ENCODE measurements at regions not wholly inside any gene's neighbourhood (a gene's known extent, or its start where the extent isn't known, plus 50 kb on each side); places are given as distances from the start of the nearest gene placed in this dataset.
"Not testable (repeated sequence)": the region's sequence is repeated elsewhere in the genome, so short reads cannot be mapped to it uniquely, and the experiment has no call there.

DNA sequence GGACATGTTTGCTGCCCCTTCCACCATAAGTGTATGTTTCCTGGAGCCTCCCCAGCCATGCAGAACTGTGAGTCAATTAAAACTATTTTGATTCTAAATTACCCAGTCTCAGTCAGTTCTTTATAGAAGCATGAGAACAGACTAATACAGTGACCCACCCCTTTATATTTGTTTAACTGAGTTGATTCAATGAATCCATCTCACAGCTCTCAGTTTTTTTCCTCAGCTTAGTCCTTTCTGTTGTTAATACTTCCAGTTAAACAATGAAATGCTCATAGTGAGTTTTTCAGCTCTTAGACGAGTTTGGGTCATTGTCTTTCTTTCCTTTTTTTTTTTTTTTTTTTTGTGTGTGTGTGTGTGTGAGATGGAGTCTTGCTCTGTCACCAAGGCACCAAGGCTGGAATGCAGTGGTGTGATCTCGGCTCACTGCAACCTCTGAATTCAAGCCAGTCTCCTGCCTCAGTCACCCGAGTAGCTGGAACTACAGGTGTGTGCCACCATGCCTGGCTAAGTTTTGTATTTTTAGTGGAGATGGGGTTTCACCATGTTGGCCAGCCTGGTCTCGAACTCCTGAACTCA, 627.4 kb downstream of the SPATA31A7 start:
- TF ChIP-seq, protein P1, sequence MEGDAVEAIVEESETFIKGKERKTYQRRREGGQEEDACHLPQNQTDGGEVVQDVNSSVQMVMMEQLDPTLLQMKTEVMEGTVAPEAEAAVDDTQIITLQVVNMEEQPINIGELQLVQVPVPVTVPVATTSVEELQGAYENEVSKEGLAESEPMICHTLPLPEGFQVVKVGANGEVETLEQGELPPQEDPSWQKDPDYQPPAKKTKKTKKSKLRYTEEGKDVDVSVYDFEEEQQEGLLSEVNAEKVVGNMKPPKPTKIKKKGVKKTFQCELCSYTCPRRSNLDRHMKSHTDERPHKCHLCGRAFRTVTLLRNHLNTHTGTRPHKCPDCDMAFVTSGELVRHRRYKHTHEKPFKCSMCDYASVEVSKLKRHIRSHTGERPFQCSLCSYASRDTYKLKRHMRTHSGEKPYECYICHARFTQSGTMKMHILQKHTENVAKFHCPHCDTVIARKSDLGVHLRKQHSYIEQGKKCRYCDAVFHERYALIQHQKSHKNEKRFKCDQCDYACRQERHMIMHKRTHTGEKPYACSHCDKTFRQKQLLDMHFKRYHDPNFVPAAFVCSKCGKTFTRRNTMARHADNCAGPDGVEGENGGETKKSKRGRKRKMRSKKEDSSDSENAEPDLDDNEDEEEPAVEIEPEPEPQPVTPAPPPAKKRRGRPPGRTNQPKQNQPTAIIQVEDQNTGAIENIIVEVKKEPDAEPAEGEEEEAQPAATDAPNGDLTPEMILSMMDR (optimal IDR thresholded peaks at IDR 0.05 in 1 of 3, IDR thresholded peaks at IDR 0.05 in 1 of 3, conservative IDR thresholded peaks at IDR 0.05 in 1 of 3; ENCODE audit: extremely low read depth in 1 of 3, insufficient read depth in 2 of 3, low read length in 3 of 3): not testable (repeated sequence)
- not testable (repeated sequence) for TF ChIP-seq EZH2 (IDR thresholded peaks at IDR 0.05; ENCODE audit: low read length)

Data from keratinocyte (primary cell).